Stimulated activated CD8-positive, alpha-beta memory T cell treated with anti-CD3 and anti-CD28 coated beads, Interleukin-4, amount 100 ng/mL, for 24 hours (primary cell): ENCODE measurements at regions not wholly inside any gene's neighbourhood (a gene's known extent, or its start where the extent isn't known, plus 50 kb on each side); places are given as distances from the start of the nearest gene placed in this dataset.
"Not testable (repeated sequence)": the region's sequence is repeated elsewhere in the genome, so short reads cannot be mapped to it uniquely, and the experiment has no call there.

ENCODE experiments used
- DNase-seq: peaks from one replicate; pipeline ENCODE4 v3.0.0-alpha.2; 2020; ENCODE audit warnings: low read depth

DNA sequence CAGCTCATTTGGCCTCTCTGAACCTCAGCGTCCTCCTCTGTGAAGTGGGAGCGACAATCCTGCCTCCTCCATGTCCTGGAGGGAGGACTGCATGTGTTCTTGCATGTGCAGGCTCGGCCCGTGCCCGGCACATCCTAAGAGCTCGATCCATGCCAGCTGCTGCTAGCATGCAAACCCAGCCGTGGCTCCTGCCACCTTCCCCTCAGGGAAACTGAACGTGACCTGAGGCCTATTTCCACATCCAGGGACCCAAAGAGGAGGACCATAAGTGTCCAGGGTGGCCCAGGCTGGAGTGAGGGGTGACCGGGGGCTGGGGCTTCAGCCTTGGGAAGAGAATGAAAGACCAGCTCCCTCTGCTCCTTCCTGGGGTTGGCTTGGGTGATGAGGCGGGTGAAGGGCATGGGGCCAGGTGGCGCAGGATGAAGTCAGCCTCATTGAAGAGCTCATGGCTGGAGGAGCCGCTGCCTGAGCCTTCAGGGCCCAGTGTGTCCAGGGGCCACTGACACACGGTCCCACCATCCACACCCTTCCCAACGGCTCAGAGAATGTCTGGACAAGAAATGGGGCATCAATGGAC lies 115.7 kb upstream of the AKAP13 start:
- DNase-seq: not testable (repeated sequence)

DNA sequence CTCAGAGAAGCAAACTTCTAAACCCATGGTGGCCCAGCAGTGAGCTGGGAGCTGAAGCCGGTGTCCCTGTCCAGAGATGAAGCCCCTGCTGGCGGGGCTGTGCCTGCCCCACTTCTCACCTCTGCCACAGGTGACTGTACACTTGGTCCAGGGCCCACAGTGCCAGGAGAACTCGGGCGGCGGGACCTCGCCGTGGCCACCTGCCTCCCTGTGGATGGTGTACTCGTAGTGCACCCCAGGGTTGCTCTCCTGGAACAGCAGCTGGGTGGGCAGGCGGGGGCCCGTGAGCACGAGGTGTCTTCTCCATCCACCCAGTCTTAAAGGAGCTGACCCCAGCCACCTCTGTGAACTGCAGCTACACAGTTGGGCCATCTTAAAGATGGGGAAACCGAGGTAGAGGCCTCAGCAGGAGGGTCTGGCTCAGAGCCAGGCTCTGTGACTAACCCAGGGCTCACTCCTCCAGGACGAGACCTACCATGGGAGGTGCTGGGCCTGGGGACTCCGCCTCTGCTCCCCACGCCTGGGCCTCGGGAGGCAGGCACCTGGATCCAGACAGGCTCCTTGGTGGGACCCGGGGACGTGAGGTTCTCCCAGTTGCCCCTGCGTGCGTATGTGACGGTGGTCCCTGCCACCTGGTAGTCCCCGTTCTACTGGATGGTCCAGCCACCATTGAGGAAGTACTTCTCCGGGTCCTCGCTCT lies 113.1 kb upstream of the AKAP13 start:
- not testable (repeated sequence) for DNase-seq

DNA sequence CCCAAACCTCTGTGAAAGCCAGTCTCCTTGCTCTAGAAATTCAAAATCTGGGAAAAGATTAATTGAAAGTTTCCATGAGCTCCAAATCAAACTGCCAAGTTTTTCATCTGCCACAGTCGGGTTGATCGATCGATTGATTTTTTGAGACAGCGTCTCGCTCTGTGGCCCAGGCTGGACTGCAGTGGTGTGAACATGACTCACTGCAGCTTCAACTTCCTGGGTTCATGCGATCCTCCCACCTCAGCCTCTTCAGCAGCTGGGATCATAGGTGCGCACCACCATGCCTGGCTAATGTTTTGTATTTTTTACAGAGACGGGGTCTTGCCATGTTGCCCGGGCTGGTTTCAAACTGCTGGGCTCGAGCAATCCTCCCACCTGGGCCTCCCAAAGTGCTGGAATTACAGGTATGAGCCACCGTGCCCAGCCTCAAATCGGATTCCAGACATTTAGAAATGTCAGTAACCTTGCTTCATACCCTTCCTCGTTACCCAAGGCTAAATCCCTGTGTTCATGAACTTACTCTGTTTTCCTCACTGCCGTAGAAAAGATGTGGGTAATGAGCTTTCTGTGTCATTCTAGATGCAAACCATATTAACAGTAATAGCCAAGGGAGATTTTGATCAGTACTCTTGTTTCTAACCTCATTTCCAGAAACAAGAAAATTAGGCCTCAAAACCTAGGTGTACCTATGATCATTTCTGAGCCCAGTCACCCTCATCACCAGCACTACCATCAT lies 105.9 kb upstream of the AKAP13 start:
- DNase-seq: no peak

DNA sequence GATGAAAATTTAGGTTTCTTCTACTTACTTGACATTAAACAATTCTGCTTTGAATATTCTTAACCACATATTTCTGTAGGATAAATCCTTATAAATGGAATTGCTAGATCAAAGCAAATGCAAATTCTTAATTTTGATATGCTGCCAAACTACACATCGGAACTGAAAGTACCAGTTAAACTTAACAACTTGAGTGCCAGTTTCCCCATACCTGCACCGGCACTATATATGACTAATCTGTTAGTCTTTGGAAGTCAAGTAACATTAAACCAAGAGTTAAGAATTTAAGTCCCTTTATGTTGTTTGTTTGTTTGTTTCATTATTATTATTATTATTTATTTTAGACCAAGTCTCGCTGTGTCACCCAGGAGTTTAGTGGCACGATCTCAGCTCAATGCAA lies 103.9 kb upstream of the AKAP13 start:
- no peak for DNase-seq

DNA sequence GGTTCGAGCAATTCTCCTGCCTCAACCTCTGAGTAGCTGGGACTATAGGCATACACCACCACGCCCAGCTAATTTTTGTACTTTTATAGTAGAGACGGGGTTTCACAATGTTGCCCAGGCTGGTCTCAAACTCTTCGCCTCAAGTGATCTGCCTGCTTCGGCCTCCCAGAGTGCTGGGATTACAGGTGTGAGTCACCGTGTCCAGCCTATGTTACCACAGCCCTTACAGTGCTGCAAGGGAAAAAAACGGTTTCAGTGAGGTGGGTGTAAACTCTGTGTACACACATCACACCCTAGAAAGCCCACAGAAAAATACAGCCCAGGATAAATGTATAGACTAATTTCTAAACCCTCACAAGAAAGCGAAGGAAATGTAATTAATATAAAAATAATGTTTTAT lies 103.5 kb upstream of the AKAP13 start:
- no peak for DNase-seq

DNA sequence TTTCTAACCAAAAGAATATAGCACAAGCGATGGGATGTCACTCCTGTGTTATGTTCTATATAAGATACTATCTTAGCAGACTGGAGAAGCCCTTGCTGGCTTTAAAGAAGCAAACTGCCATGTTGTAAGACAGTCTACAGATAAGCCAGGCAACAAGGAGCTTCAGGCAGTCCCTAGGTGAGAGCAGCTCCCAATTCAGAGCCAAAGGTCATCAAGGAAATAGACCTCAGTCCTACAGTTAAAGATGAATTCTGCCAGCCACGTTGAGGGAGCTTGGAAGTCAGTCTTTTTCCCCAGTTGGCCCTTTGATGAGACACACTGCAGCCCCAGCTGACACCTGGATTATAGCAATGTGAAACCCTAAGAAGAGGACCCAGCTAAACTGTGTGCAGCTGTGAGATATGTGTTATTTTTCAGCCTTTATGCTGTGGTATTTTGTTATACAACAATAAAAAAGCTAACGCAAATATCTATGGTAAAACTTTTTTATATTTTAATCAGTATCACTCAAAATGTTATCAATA lies 102.5 kb upstream of the AKAP13 start:
- no peak for DNase-seq

DNA sequence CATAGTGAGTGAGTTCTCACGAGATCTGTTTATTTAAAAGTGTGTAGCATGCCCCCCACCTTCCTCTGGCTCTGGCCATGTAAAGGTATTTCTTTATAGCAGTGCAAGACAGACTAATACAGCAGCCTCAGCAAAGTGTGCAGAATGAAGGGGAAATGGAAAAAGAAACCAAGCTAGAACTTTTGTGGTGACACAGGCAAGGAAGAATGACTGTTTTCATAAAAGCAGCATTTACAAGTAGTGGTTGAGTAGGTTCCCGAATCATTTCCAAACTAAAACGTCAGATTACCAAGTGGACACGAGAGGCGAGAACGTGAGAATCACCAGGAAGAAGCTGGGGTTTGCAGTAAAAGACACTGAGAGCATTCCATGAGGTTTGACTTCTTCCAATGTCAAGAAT lies 100.2 kb upstream of the AKAP13 start:
- no peak for DNase-seq

DNA sequence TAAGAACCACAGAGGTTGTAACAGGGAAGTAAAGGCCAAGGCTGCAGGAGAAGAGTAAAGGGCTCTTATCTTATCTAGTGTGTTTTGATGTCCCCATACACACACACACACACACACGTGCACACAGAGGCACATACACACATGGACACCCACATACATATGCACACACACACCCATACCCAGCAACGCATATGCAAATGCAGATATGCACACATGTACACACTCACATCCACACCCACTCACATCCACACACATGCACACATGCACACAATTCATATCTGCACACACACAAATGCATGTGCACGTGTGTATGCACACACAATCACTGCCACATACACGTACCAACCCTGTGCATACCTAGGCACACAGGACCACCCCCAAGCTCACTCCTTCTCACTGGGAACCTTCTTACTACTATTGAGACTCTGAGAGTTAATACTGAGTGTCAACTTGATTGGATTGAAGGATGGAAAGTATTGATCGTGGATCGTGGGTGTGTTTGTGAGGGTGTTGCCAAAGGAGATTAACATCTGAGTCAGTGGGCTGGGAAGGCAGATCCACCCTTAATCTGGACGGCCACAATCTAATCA lies 99.0 kb upstream of the AKAP13 start:
- DNase-seq: no peak

DNA sequence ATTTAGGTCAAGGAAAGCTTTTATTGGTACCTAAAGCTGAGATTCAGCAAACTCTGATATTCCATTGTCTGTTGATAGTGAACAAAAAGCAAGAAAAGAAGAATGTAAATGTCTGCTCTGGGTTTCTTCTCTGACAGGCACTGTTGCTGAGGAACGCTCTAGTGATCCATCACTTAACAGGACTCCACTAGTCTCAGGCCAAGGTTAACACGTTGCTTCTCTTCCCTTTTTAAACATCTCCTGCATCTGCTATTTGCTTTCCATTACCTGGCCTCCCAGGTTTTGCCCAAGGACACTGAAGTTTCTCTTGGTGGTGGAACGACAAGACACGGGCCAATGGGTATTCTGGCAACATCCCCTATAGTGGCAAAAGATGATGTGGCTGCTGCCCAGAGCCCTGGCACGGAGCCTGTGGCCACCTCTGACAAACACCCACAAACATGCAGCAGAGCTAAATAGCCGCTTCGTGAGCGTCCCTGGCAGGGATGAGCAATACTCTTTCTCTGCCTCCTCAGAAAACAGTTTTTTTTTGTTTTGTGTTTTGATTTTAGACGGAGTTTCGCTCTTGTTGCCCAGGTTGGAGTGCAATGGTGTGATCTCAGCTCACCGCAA lies 97.8 kb upstream of the AKAP13 start:
- DNase-seq: no peak

DNA sequence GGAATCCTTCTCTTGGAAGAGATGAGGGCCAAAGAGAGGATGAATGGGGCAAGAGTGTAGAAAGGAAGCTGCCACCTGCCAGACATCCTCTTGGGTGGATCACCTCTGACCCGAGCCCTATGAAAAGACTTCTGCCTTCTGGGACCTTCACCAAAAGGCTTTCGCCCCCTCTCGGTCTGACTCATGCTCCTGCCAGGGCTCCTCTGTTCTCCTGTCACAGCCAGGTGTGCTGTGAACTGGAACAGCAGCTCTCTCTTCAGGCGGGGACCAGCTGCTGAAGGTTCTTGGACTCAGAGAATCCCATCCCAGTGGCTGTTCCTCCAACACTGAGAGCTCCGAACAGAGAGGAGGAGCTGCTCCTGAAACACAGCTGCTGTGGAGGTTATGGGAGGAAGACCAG lies 96.6 kb upstream of the AKAP13 start:
- not testable (repeated sequence) for DNase-seq

DNA sequence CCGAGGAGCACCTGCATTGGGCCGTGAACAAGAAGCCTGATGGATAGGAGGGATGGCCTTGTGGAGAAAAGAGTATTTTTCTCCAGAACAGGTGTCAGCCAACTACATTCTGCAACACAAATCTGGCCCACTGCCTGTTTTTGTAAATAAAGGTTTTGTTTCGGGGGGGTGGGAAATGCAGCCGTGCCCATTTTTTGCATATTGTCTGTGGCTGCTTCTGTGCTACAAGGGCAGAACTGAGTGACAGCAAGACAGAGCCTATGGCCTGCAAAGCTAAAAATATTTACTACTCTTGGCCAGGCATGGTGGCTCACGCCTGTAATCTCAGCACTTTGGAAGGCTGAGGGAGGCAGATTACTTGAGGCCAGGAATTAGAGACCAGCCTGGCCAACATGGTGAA lies 95.9 kb upstream of the AKAP13 start:
- DNase-seq: no peak

DNA sequence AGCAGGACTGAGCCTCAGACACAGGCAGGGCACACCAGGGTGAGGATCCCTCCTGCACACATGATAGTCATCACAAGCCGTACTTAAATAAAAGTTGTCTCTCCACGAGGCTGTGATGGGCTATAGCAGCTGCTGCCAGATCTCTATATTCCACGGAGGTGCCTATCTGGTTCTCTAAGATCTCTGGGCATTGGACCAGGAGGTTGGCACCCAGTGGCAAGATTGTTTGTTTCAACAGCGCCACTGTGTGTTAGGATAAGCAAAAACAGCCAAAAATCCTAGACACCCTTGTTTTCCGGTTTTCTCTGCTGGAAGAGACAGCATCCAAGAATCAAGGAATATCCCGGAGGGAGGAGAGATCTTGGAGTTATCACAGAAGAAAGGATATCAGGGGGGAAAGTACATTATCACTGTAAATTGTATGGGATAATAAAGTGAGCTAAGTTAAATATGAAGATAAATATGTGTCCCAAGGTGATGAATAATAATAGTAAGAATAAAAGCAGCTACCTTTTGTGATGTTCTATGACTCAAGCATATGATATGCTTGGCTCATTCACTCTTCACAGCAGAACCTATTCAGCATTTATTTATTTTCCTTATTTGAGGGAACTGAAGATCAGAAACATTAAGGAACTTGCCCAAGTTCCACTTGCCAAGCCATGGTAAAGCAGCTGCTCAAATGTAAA lies 90.6 kb upstream of the AKAP13 start:
- no peak for DNase-seq

DNA sequence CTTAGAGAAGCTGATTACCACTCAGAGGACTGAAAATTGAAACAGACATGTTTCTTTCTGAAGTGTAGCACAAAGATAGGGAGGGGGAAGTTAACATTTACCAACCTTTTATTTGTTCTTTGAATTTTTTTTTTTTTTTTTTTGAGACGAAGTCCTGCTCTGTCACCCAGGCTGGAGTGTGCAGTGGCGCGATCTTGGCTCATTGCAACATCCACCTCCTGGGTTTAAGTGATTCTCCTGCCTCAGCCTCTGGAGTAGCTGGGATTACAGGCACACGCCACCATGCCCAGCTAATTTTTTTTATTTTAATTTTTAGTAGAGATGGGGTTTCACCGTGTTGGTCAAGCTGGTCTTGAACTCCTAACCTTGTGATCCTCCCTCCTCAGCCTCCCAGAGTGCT lies 87.8 kb upstream of the AKAP13 start:
- not testable (repeated sequence) for DNase-seq

DNA sequence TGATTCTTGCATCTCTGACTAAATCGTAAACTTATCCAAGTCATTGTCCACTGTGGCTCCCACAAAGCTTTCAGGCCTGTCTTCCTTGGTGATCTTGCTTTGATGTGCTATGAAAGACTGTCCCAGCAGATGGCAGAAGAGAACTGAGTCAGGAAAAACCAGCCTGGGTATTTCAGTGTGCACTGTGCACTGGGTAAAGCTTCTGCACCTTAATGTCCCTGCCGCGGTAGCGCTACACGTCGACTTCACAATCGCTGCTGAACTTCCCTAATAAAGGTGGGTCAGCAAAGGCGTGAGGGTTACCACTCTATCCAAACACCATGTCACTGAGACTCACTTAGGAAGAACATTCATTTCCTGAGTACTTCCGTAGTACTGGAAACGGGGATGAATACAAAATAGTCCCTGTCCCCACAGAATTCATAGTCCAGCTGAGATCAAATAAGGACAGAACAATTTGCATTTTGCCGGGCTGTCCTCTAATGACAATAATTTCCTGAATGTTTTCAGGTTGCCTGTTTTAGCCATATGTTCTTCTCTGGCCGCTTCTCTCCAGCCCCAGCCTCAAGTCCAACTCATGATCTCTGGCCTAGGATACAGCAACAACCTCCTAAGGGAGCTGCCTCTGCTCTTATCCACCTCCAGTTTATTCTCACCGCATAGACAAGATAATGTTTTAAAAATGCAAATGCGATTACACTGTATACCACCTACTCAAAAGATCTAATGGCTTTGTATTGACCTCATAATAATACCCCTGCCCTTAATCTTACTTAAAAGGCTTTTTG lies 83.6 kb upstream of the AKAP13 start:
- DNase-seq: peak; percentile 43

DNA sequence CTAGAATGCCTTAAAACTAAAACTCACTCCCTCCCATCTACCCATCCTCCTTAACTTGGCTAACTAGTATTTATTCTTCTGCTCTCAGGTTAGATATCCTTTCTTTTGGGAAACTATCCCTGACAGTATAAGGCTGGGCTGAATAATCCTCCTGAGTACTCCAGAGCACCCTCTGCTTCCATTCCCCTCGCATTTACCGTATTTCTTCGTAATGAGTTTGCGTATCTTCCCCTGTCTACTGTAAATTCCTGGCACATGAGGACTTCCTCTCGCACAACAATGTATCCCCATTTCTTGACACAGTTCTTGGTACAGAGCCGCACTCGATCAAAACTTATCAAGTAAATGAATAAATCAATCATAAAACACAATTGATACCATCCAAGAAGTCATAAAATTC lies 82.9 kb upstream of the AKAP13 start:
- DNase-seq: no peak

DNA sequence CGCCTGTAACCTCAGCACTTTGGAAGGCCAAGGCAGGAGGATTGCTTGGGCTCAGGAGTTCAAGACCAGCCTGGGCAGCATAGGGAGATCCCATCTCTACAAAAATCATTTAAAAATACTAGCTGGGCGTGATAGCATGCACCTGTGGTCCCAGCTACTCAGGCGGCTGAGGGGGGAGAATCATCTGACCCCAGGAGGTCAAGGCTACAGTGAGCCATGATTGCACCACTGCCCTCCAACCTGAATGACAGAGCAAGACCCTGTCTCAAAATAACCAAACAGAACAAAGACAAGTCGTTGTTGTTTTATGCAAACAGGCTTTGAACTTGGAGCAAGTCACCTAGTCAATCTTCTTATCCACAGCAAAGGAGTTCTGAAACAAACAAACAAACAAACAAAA lies 82.0 kb upstream of the AKAP13 start:
- no peak for DNase-seq

DNA sequence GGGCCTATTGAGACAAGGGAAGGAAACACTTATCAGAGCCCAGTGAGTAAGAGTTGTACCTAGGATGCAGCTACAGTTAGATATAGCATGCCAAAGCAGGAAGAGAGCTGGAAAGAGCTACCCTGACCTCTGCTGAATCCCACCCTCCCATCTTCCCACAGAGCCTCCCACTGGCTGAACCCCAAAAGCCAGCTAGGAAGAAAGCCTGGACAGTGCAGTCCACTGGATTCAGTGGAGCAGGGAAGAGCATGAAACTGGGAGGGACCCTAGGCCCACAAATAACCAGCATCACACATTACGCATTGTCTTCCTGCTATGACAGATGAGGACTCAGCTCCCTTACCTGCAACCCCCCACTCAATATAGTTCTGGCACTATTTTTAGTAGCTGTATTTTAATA lies 81.5 kb upstream of the AKAP13 start:
- no peak for DNase-seq

DNA sequence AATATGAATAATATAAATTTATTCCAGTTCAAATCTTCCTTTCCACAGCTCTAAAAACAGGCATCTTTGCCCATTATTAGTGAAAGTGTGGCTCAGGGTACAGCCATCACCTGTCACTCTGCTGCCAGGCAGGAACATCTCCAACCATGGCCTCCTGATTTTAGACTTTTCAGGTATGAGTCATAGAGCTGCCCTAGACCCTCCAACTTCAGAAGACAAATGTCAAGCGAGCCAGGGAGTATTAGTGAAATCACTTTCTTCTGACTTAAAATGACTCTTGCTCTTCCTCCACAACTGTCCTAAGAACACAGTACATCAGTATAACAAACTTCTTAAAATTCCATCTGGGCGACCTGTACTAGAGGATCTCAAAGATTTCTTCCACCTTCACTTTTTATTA lies 78.1 kb upstream of the AKAP13 start:
- no peak for DNase-seq

DNA sequence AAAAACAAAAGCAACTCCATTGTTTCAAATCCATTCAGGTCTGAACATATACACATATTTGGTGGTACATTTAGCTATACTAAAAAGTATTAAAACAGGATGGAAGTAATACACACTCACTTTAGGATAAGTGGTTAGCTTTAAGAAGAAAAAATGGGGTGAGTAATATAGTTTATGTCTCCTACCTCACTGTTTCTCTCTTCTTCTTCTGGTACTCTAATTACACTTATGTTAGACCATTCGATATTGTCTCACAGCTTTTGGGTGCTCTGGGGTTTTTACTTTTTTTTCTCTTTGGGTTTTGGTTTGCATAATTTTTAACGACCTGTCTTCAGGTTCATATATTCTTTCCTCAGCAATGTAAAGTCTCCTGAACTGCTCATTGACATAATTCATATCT lies 75.4 kb upstream of the AKAP13 start:
- DNase-seq: no peak

DNA sequence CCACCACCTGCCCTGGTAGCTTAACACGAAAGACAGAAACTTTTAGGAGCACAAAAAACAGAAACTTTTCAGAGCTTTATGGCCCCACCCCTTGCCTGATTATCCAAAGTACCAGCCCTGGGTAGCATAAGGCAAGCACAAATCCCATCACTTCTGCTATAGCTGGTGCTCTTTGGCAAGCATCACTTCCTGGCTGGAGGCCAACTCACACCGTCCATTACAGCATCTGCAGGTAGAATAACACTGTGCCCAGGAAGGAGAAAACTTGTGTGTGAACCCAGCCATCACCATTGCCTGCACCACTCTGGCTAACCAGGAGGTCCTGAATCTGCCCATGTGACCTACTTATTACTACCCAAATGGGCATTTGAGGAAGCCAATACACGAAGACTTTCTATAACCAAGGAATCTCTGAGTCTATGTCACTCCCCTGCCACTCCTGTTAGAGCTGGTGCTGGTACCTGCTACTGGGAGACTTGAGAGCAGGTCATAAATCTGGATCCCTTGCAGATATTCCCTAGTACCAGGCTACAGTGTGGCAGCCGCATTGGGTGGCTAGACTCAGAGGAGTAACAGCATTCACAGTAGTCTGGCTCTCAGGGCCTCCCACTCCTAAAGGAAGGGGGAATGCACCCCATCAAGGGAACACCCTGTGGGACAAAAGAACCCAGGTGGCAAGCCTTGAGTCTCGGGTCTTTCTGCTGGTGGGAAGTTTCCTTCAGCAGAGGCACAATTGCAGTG lies 73.3 kb upstream of the AKAP13 start:
- DNase-seq: no peak
